ENCODE measurements at regions not wholly inside any gene's neighbourhood (a gene's known extent, or its start where the extent isn't known, plus 50 kb on each side); places are given as distances from the start of the nearest gene placed in this dataset.

GRCh38 chr4:32129967-32130366, 1409.8 kb downstream of the PCDH7 start:
- no peak overlapping the region for H3K27ac ChIP-seq (ENCODE audit: insufficient read depth in 1 of 2, low read depth in 1 of 2, low read length in 2 of 2, poor library complexity in 1 of 2, severe bottlenecking in 2 of 2)
- POLR2A ChIA-PET: no interaction called here
- H3K4me3 ChIP-seq (ENCODE audit: control insufficient read depth in 1 of 7, extremely low read depth in 1 of 7, insufficient read depth in 4 of 7, low read depth in 2 of 7, low read length in 6 of 7): no peak overlapping the region
- no peaks in the 10 kb centered on the region for H3K9me3 ChIP-seq (ENCODE audit: control extremely low read depth in 1 of 5, control insufficient read depth in 4 of 5, insufficient read depth in 2 of 5, low read depth in 1 of 5, low read length in 4 of 5)
- no peaks in the 10 kb centered on the region for H3K36me3 ChIP-seq (ENCODE audit: control insufficient read depth in 4 of 4, insufficient read depth in 4 of 4, low read length in 3 of 4)
- no peaks in the 10 kb centered on the region for H3K27me3 ChIP-seq (replicated peaks in 2 of 5; ENCODE audit: control insufficient read depth in 4 of 5, insufficient read depth in 5 of 5, low read length in 4 of 5)
- CTCF ChIA-PET: no interaction called here
- DNase-seq: no peak
- no peaks in the 10 kb centered on the region for H3K4me1 ChIP-seq (ENCODE audit: control extremely low read depth in 1 of 4, control insufficient read depth in 4 of 4, insufficient read depth in 4 of 4, low read length in 3 of 4)
- no CpG with 5 or more reads among the region's 2 CpGs for WGBS (ENCODE audit: insufficient coverage)

DNA sequence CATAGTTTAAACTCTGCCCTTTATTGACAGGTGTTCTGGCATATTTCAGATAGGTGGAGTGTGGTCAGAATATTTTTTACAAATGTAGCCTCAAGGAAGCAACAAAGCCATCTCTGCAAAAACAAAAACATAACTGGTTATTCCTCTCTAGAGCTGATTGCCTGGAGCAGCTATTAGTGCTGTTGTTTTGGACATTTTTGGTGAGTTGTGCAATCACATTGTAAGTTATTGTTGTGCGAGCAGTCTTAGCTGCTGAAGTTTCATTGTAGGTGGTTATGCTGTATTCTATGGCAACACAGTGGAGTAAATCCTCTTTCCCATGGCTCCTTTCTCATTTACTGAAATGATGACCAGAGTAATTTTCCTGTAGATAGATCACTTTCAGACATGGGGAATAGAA, 1413.0 kb downstream of the PCDH7 start:
- H3K4me3 ChIP-seq (ENCODE audit: control insufficient read depth in 1 of 7, extremely low read depth in 1 of 7, insufficient read depth in 4 of 7, low read depth in 2 of 7, low read length in 6 of 7): no peak overlapping the region
- H3K4me1 ChIP-seq (ENCODE audit: control extremely low read depth in 1 of 4, control insufficient read depth in 4 of 4, insufficient read depth in 4 of 4, low read length in 3 of 4): no peaks in the 10 kb centered on the region
- POLR2A ChIA-PET: no interaction called here
- DNase-seq: no peak
- no peaks in the 10 kb centered on the region for H3K36me3 ChIP-seq (ENCODE audit: control insufficient read depth in 4 of 4, insufficient read depth in 4 of 4, low read length in 3 of 4)
- H3K27me3 ChIP-seq (replicated peaks in 2 of 5; ENCODE audit: control insufficient read depth in 4 of 5, insufficient read depth in 5 of 5, low read length in 4 of 5): no peaks in the 10 kb centered on the region
- no peaks in the 10 kb centered on the region for H3K9me3 ChIP-seq (ENCODE audit: control extremely low read depth in 1 of 5, control insufficient read depth in 4 of 5, insufficient read depth in 2 of 5, low read depth in 1 of 5, low read length in 4 of 5)
- WGBS (ENCODE audit: insufficient coverage): no CpG with 5 or more reads among the region's 1 CpG
- CTCF ChIA-PET: interaction anchor here (0.9 kb wide), 1 partner anchor 15 kb away, joined by 3 read pairs; no protein-coding TSS in a partner anchor
- no peak overlapping the region for H3K27ac ChIP-seq (ENCODE audit: insufficient read depth in 1 of 2, low read depth in 1 of 2, low read length in 2 of 2, poor library complexity in 1 of 2, severe bottlenecking in 2 of 2)

- Histone ChIP-seq H3K27ac (ENCODE audit: insufficient read depth in 1 of 2, low read depth in 1 of 2, low read length in 2 of 2, poor library complexity in 1 of 2, severe bottlenecking in 2 of 2) (no peak overlapping the region), H3K4me3 (ENCODE audit: control insufficient read depth in 1 of 7, extremely low read depth in 1 of 7, insufficient read depth in 4 of 7, low read depth in 2 of 7, low read length in 6 of 7) (no peak overlapping the region), H3K4me1 (ENCODE audit: control extremely low read depth in 1 of 4, control insufficient read depth in 4 of 4, insufficient read depth in 4 of 4, low read length in 3 of 4) (no peaks in the 10 kb centered on the region), H3K27me3 (replicated peaks in 2 of 5; ENCODE audit: control insufficient read depth in 4 of 5, insufficient read depth in 5 of 5, low read length in 4 of 5) (no peaks in the 10 kb centered on the region), H3K36me3 (ENCODE audit: control insufficient read depth in 4 of 4, insufficient read depth in 4 of 4, low read length in 3 of 4) (no peaks in the 10 kb centered on the region), H3K9me3 (ENCODE audit: control extremely low read depth in 1 of 5, control insufficient read depth in 4 of 5, insufficient read depth in 2 of 5, low read depth in 1 of 5, low read length in 4 of 5) (no peaks in the 10 kb centered on the region)
- ChIA-PET CTCF (no interaction called here), POLR2A (no interaction called here)
- DNase-seq: no peak
Measured at GRCh38 chr4:32133734-32134133, 1413.6 kb downstream of the PCDH7 start.

DNA sequence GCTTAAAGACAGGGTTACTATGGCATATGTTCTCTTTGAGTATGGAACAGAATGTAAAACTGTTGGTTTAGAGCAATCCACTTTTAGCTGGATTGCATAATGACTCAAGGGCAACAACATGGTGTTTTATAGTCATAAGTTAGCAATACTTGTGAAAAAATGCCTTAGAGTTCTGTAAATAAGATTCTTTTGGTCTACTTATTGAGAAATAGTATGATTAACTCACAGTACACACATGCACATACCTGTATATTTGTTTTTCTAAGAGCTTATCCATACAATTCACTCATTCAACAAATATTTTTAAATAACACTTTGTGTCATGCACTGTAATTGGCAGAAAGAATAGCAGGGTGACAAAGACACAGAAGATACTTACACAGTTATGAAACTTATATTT, 1415.5 kb downstream of the PCDH7 start:
- Histone ChIP-seq H3K9me3 (ENCODE audit: control extremely low read depth in 1 of 5, control insufficient read depth in 4 of 5, insufficient read depth in 2 of 5, low read depth in 1 of 5, low read length in 4 of 5) (no peaks in the 10 kb centered on the region), H3K36me3 (ENCODE audit: control insufficient read depth in 4 of 4, insufficient read depth in 4 of 4, low read length in 3 of 4) (no peaks in the 10 kb centered on the region), H3K4me1 (ENCODE audit: control extremely low read depth in 1 of 4, control insufficient read depth in 4 of 4, insufficient read depth in 4 of 4, low read length in 3 of 4) (peaks cover 0 to 6% (median 3%) of the 10 kb centered on the region in 4 experiments), H3K27me3 (replicated peaks in 2 of 5; ENCODE audit: control insufficient read depth in 4 of 5, insufficient read depth in 5 of 5, low read length in 4 of 5) (no peaks in the 10 kb centered on the region), H3K4me3 (ENCODE audit: control insufficient read depth in 1 of 7, extremely low read depth in 1 of 7, insufficient read depth in 4 of 7, low read depth in 2 of 7, low read length in 6 of 7) (no peak overlapping the region), H3K27ac (ENCODE audit: insufficient read depth in 1 of 2, low read depth in 1 of 2, low read length in 2 of 2, poor library complexity in 1 of 2, severe bottlenecking in 2 of 2) (no peak overlapping the region)
- ChIA-PET CTCF (interaction anchor here (0.8 kb wide), 1 partner anchor 20 kb away, joined by 5 read pairs; no protein-coding TSS in a partner anchor), POLR2A (no interaction called here)
- no peak for DNase-seq

- H3K4me1 ChIP-seq (ENCODE audit: control extremely low read depth in 1 of 4, control insufficient read depth in 4 of 4, insufficient read depth in 4 of 4, low read length in 3 of 4): peaks cover under 1 to 12% (median 4%) of the 10 kb centered on the region in 4 experiments
- DNase-seq: no peak
- H3K27me3 ChIP-seq (replicated peaks in 2 of 5; ENCODE audit: control insufficient read depth in 4 of 5, insufficient read depth in 5 of 5, low read length in 4 of 5): no peaks in the 10 kb centered on the region
- no peak overlapping the region for H3K27ac ChIP-seq (ENCODE audit: insufficient read depth in 1 of 2, low read depth in 1 of 2, low read length in 2 of 2, poor library complexity in 1 of 2, severe bottlenecking in 2 of 2)
- 100% methylated on average over 1 of the region's 2 CpGs for WGBS (ENCODE audit: insufficient coverage)
- CTCF ChIA-PET: interaction anchor here (0.8 kb wide), 1 partner anchor 20 kb away, joined by 5 read pairs; no protein-coding TSS in a partner anchor
- POLR2A ChIA-PET: no interaction called here
- no peak overlapping the region for H3K4me3 ChIP-seq (ENCODE audit: control insufficient read depth in 1 of 7, extremely low read depth in 1 of 7, insufficient read depth in 4 of 7, low read depth in 2 of 7, low read length in 6 of 7)
- no peaks in the 10 kb centered on the region for H3K36me3 ChIP-seq (ENCODE audit: control insufficient read depth in 4 of 4, insufficient read depth in 4 of 4, low read length in 3 of 4)
- no peaks in the 10 kb centered on the region for H3K9me3 ChIP-seq (ENCODE audit: control extremely low read depth in 1 of 5, control insufficient read depth in 4 of 5, insufficient read depth in 2 of 5, low read depth in 1 of 5, low read length in 4 of 5)
Measured at GRCh38 chr4:32136081-32136787, 1416.1 kb downstream of the PCDH7 start.

- POLR2A ChIA-PET: no interaction called here
- Histone ChIP-seq H3K27me3 (replicated peaks in 2 of 5; ENCODE audit: control insufficient read depth in 4 of 5, insufficient read depth in 5 of 5, low read length in 4 of 5) (no peaks in the 10 kb centered on the region), H3K27ac (ENCODE audit: insufficient read depth in 1 of 2, low read depth in 1 of 2, low read length in 2 of 2, poor library complexity in 1 of 2, severe bottlenecking in 2 of 2) (peak overlapping the region in 1 of 2 experiments; percentile 66), H3K4me3 (ENCODE audit: control insufficient read depth in 1 of 7, extremely low read depth in 1 of 7, insufficient read depth in 4 of 7, low read depth in 2 of 7, low read length in 6 of 7) (peak overlapping the region in 1 of 7 experiments; percentile 20), H3K9me3 (ENCODE audit: control extremely low read depth in 1 of 5, control insufficient read depth in 4 of 5, insufficient read depth in 2 of 5, low read depth in 1 of 5, low read length in 4 of 5) (no peaks in the 10 kb centered on the region), H3K4me1 (ENCODE audit: control extremely low read depth in 1 of 4, control insufficient read depth in 4 of 4, insufficient read depth in 4 of 4, low read length in 3 of 4) (peaks cover 3 to 20% (median 8%) of the 10 kb centered on the region in 4 experiments), H3K36me3 (ENCODE audit: control insufficient read depth in 4 of 4, insufficient read depth in 4 of 4, low read length in 3 of 4) (no peaks in the 10 kb centered on the region)
- peak; percentile 53 to 91 (median 78) for DNase-seq
- WGBS (ENCODE audit: insufficient coverage): 28% methylated on average over 2 of the region's 2 CpGs
- CTCF ChIA-PET: interaction anchor here (0.7 kb wide), 1 partner anchor 9 kb away, joined by 3 read pairs; no protein-coding TSS in a partner anchor
Measured at GRCh38 chr4:32140636-32141035, 1420.5 kb downstream of the PCDH7 start.

GRCh38 chr4:32142075-32142474, 1421.9 kb downstream of the PCDH7 start:
- no peak overlapping the region for H3K4me3 ChIP-seq (ENCODE audit: control insufficient read depth in 1 of 7, extremely low read depth in 1 of 7, insufficient read depth in 4 of 7, low read depth in 2 of 7, low read length in 6 of 7)
- peak in 2 of 3 donors; percentile 20 to 52 for DNase-seq
- H3K36me3 ChIP-seq (ENCODE audit: control insufficient read depth in 4 of 4, insufficient read depth in 4 of 4, low read length in 3 of 4): no peaks in the 10 kb centered on the region
- ChIA-PET CTCF (no interaction called here), POLR2A (no interaction called here)
- H3K4me1 ChIP-seq (ENCODE audit: control extremely low read depth in 1 of 4, control insufficient read depth in 4 of 4, insufficient read depth in 4 of 4, low read length in 3 of 4): peaks cover 3 to 20% (median 8%) of the 10 kb centered on the region in 4 experiments
- H3K27me3 ChIP-seq (replicated peaks in 2 of 5; ENCODE audit: control insufficient read depth in 4 of 5, insufficient read depth in 5 of 5, low read length in 4 of 5): no peaks in the 10 kb centered on the region
- peak overlapping the region in 1 of 2 experiments; percentile 66 for H3K27ac ChIP-seq (ENCODE audit: insufficient read depth in 1 of 2, low read depth in 1 of 2, low read length in 2 of 2, poor library complexity in 1 of 2, severe bottlenecking in 2 of 2)
- H3K9me3 ChIP-seq (ENCODE audit: control extremely low read depth in 1 of 5, control insufficient read depth in 4 of 5, insufficient read depth in 2 of 5, low read depth in 1 of 5, low read length in 4 of 5): no peaks in the 10 kb centered on the region

Measured in common myeloid progenitor, CD34-positive (primary cell).